Keratinocyte (primary cell): ENCODE measurements at regions not wholly inside any gene's neighbourhood (a gene's known extent, or its start where the extent isn't known, plus 50 kb on each side); places are given as distances from the start of the nearest gene placed in this dataset.

Source experiments
- DNase-seq: peaks from one replicate; pipeline ENCODE4 v3.0.0-alpha.2; 2011; ENCODE audit warnings: low read depth, missing footprints, low spot score
- FAIRE-seq: peaks from 2 replicates; lab custom pipeline; 2011; peaks lifted over from hg19 to GRCh38; lab: Jason Lieb, UNC
- H2AFZ ChIP-seq: 2 replicates; pipeline ENCODE4 v1.6.0; 2012; ENCODE audit warnings: low read length, control low read depth, inconsistent platforms; ENCODE audit not compliant: control insufficient read depth
- H3K27ac ChIP-seq: 2 replicates; pipeline ENCODE4 v1.5.1; 2011; ENCODE audit warnings: low read length; ENCODE audit not compliant: control insufficient read depth, insufficient read depth
- H3K27me3 ChIP-seq: 3 replicates; pipeline ENCODE4 v1.6.0; 2011; ENCODE audit warnings: low read length; ENCODE audit not compliant: control insufficient read depth, insufficient read depth; ENCODE audit errors: extremely low read depth
- H3K36me3 ChIP-seq, 2 experiments: 2 replicates in 1 of 2; 3 replicates in 1 of 2; pipeline ENCODE4 v1.5.1; 2011; ENCODE audit warnings: low read length in 2 of 2, mild to moderate bottlenecking in 1 of 2; ENCODE audit not compliant: control insufficient read depth in 2 of 2, insufficient read depth in 2 of 2; ENCODE audit errors: extremely low read depth in 1 of 2
- H3K4me1 ChIP-seq: 3 replicates; pipeline ENCODE4 v1.5.1; 2011; ENCODE audit warnings: low read length; ENCODE audit not compliant: control insufficient read depth, insufficient read depth; ENCODE audit errors: extremely low read depth
- H3K4me2 ChIP-seq: 3 replicates; pipeline ENCODE4 v1.6.0; 2011; ENCODE audit warnings: low read depth, low read length; ENCODE audit not compliant: control insufficient read depth, insufficient read depth; ENCODE audit errors: extremely low read depth
- H3K4me3 ChIP-seq, 3 experiments: fragments of 200-600 bp in 1 of 3; sonication (generic) in 1 of 3; 2 replicates in 2 of 3; 3 replicates in 1 of 3; pipeline ENCODE4 v1.5.1; 2011 to 2016; ENCODE audit warnings: low read length in 3 of 3, mild to moderate bottlenecking in 3 of 3, control low read depth in 2 of 3, inconsistent platforms in 1 of 3, low read depth in 1 of 3, mixed read lengths in 1 of 3, mixed run types in 1 of 3, moderate library complexity in 1 of 3; ENCODE audit not compliant: control insufficient read depth in 2 of 3, insufficient read depth in 2 of 3; ENCODE audit errors: extremely low read depth in 1 of 3
- H3K79me2 ChIP-seq: 2 replicates; pipeline ENCODE4 v1.6.0; 2012; ENCODE audit warnings: low read length; ENCODE audit not compliant: control insufficient read depth, insufficient read depth
- H3K9ac ChIP-seq: 3 replicates; pipeline ENCODE4 v1.6.0; 2011; ENCODE audit warnings: low read length; ENCODE audit not compliant: control insufficient read depth, insufficient read depth; ENCODE audit errors: extremely low read depth
- H3K9me1 ChIP-seq: 3 replicates; pipeline ENCODE4 v1.6.0; 2011; ENCODE audit warnings: low read length; ENCODE audit not compliant: control insufficient read depth, insufficient read depth; ENCODE audit errors: extremely low read depth
- H3K9me3 ChIP-seq: 2 replicates; pipeline ENCODE4 v1.5.1; 2012; ENCODE audit warnings: low read depth, low read length; ENCODE audit not compliant: control insufficient read depth
- H4K20me1 ChIP-seq: 3 replicates; pipeline ENCODE4 v1.6.0; 2011; ENCODE audit warnings: low read length; ENCODE audit not compliant: control insufficient read depth, insufficient read depth; ENCODE audit errors: extremely low read depth
- EZH2 ChIP-seq: IDR thresholded peaks from one replicate; pipeline ENCODE4 v1.6.1; 2012; ENCODE audit warnings: inconsistent platforms, mild to moderate bottlenecking, low read length, moderate library complexity
- dilution Hi-C: fragments of 300-500 bp; cut with MboI; formaldehyde crosslinking; loops from one replicate; pipeline ENCODE4 v1.7.0; 2020; ENCODE audit warnings: low sequenced_read_pairs; ENCODE audit not compliant: extremely low pct_ligation_motif_present
- TF ChIP-seq, protein P1 (sequence below), 3 experiments: IDR thresholded peaks in 1 of 3; conservative IDR thresholded peaks in 1 of 3; optimal IDR thresholded peaks in 1 of 3; 2 replicates in 2 of 3; 3 replicates in 1 of 3; pipeline versions ENCODE3 to v1.5.1; 2011; ENCODE audit warnings: low read length in 3 of 3, mild to moderate bottlenecking in 3 of 3, moderate library complexity in 2 of 3, control low read depth in 1 of 3, inconsistent platforms in 1 of 3; ENCODE audit not compliant: insufficient read depth in 2 of 3; ENCODE audit errors: extremely low read depth in 1 of 3

DNA sequence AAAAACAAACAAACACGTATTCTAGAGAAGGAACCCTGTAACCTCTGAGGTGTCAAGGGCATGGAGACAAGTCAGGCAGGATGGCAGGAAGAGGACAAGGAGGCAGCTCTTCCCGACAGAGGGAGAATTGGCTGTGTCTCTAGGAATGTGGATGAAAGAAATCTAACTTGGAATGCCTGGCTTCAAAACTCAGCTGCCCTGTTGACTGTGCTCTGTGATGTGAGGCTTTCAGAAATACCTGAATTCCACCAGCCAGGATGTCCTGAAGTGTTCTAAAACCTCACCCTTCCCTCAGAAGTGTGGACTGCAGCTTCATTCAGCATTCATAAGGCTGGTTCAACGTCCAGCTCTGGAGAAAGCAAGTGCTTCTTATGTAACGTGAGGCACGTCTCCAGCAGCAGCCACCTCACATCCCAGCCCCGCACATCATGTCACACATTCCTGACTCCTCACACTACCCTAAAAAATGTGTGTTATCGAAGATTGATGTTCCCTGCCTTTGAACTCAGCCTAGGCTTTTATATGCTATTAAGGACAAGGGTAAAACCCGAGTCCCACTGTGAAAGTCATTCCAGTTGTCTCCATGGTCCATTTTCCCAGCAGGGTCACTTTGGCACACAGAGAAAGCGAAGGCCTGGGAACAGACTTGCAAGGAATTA lies 398.9 kb downstream of the ETS1 start:
- Histone ChIP-seq H3K9ac (no peak overlapping the region), H3K27me3 (no peaks in the 10 kb centered on the region), H2AFZ (peak overlapping the region; percentile 54), H3K4me2 (no peak overlapping the region), H3K4me3 (no peak overlapping the region), H3K9me1 (no peaks in the 10 kb centered on the region), H4K20me1 (no peaks in the 10 kb centered on the region), H3K4me1 (peaks cover 3% of the 10 kb centered on the region), H3K27ac (no peak overlapping the region), H3K36me3 (no peaks in the 10 kb centered on the region), H3K9me3 (no peaks in the 10 kb centered on the region), H3K79me2 (no peaks in the 10 kb centered on the region)
- FAIRE-seq (no peak), DNase-seq (no peak)
- TF ChIP-seq, protein P1, sequence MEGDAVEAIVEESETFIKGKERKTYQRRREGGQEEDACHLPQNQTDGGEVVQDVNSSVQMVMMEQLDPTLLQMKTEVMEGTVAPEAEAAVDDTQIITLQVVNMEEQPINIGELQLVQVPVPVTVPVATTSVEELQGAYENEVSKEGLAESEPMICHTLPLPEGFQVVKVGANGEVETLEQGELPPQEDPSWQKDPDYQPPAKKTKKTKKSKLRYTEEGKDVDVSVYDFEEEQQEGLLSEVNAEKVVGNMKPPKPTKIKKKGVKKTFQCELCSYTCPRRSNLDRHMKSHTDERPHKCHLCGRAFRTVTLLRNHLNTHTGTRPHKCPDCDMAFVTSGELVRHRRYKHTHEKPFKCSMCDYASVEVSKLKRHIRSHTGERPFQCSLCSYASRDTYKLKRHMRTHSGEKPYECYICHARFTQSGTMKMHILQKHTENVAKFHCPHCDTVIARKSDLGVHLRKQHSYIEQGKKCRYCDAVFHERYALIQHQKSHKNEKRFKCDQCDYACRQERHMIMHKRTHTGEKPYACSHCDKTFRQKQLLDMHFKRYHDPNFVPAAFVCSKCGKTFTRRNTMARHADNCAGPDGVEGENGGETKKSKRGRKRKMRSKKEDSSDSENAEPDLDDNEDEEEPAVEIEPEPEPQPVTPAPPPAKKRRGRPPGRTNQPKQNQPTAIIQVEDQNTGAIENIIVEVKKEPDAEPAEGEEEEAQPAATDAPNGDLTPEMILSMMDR (optimal IDR thresholded peaks at IDR 0.05 in 1 of 3, IDR thresholded peaks at IDR 0.05 in 1 of 3, conservative IDR thresholded peaks at IDR 0.05 in 1 of 3; ENCODE audit: extremely low read depth in 1 of 3, insufficient read depth in 2 of 3, low read length in 3 of 3), result no peak
- TF ChIP-seq EZH2, result no peak
- dilution Hi-C loops, result loop anchor here (25.0 kb wide), 1 partner anchor 449 kb away; no protein-coding TSS in a partner anchor

DNA sequence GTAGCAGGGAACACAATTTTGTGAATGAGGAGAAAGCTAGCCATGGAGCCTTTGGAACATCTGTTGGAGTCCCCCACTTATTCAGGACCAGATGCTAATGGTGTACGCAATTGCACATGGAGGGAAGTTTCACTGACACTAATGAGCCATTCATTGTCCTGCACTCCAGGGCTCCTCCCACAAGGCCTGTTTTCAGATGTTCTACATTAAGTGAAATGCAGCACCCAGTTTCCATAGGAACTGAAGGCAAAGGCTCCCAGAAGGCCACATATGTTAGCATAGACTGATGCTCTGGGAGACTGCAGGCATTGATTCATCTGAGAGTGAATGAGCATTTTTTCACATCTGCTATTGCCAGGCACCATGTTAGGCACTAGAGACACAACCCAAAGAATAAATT lies 399.5 kb downstream of the ETS1 start:
- Histone ChIP-seq H2AFZ (no peak overlapping the region), H3K9me1 (no peaks in the 10 kb centered on the region), H3K79me2 (no peaks in the 10 kb centered on the region), H3K4me3 (no peak overlapping the region), H3K27me3 (no peaks in the 10 kb centered on the region), H3K4me1 (no peaks in the 10 kb centered on the region), H3K4me2 (no peak overlapping the region), H3K9ac (no peak overlapping the region), H4K20me1 (no peaks in the 10 kb centered on the region), H3K27ac (no peak overlapping the region), H3K9me3 (no peaks in the 10 kb centered on the region), H3K36me3 (no peaks in the 10 kb centered on the region)
- DNase-seq, result no peak
- dilution Hi-C loops, result loop anchor here (25.0 kb wide), 1 partner anchor 449 kb away; no protein-coding TSS in a partner anchor
- TF ChIP-seq, protein P1 (optimal IDR thresholded peaks at IDR 0.05 in 1 of 3, IDR thresholded peaks at IDR 0.05 in 1 of 3, conservative IDR thresholded peaks at IDR 0.05 in 1 of 3; ENCODE audit: extremely low read depth in 1 of 3, insufficient read depth in 2 of 3, low read length in 3 of 3), result no peak
- TF ChIP-seq EZH2, result no peak
- FAIRE-seq, result no peak
